Kidney epithelial cell (primary cell): ENCODE measurements at regions not wholly inside any gene's neighbourhood (a gene's known extent, or its start where the extent isn't known, plus 50 kb on each side); places are given as distances from the start of the nearest gene placed in this dataset.

Experiments
- DNase-seq: peaks from one replicate; pipeline ENCODE4 v3.0.0-alpha.2; 2010; ENCODE audit warnings: low read depth
- H3K27me3 ChIP-seq: 2 replicates; pipeline ENCODE4 v1.6.0; 2011; ENCODE audit warnings: low read length; ENCODE audit not compliant: control insufficient read depth, insufficient read depth
- H3K36me3 ChIP-seq: 2 replicates; pipeline ENCODE4 v1.5.1; 2011; ENCODE audit warnings: low read length; ENCODE audit not compliant: control insufficient read depth, insufficient read depth
- H3K4me3 ChIP-seq: 2 replicates; pipeline ENCODE4 v1.5.1; 2011; ENCODE audit warnings: low read depth, mild to moderate bottlenecking, control low read depth, low read length
- TF ChIP-seq, protein P1 (sequence below): IDR thresholded peaks from 2 replicates; pipeline ENCODE4 v1.5.1; 2011; ENCODE audit warnings: mild to moderate bottlenecking, moderate library complexity, low read length, control low read depth, inconsistent platforms; ENCODE audit not compliant: insufficient read depth, poor library complexity, severe bottlenecking

DNA sequence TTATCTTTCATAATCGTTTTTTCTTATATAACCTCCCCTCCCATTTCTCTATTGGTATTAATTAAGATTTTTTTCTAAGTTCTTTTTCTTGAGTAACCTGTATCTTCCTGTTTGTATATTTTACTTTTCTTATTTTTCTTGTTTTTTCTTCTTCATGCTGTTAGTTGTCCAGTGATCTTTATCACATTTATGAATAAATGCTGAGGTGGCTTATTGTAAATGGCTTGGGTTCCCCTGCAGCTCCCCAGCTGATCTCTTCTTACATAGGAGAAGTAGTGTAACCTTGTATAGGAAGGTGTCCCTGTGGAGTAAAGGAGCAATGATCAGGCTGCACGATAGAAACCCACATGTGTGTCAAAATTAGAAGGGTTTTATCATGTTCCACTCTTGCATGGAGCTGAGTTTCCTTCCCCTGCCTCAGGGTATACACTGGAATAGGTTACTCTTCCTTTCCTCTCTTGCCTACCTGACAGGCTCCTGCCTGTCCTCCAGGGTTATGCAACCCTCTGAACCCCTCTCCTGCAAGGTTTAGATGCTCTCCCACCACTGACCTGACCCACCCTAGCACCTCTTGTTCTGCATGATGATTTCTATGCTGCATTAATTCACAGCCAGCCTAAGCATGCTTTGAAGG is 334.8 kb upstream of the RGS6 start:
- DNase-seq = no peak
- Histone ChIP-seq H3K27me3 (no peaks in the 10 kb centered on the region), H3K4me3 (no peak overlapping the region), H3K36me3 (no peaks in the 10 kb centered on the region)
- TF ChIP-seq, protein P1, sequence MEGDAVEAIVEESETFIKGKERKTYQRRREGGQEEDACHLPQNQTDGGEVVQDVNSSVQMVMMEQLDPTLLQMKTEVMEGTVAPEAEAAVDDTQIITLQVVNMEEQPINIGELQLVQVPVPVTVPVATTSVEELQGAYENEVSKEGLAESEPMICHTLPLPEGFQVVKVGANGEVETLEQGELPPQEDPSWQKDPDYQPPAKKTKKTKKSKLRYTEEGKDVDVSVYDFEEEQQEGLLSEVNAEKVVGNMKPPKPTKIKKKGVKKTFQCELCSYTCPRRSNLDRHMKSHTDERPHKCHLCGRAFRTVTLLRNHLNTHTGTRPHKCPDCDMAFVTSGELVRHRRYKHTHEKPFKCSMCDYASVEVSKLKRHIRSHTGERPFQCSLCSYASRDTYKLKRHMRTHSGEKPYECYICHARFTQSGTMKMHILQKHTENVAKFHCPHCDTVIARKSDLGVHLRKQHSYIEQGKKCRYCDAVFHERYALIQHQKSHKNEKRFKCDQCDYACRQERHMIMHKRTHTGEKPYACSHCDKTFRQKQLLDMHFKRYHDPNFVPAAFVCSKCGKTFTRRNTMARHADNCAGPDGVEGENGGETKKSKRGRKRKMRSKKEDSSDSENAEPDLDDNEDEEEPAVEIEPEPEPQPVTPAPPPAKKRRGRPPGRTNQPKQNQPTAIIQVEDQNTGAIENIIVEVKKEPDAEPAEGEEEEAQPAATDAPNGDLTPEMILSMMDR = no peak

- Histone ChIP-seq H3K4me3 (no peak overlapping the region), H3K27me3 (no peaks in the 10 kb centered on the region), H3K36me3 (no peaks in the 10 kb centered on the region)
- DNase-seq = no peak
- TF ChIP-seq, protein P1 = no peak
Observed at GRCh38 chr14:71597955-71598660, 334.1 kb upstream of the RGS6 start.

DNA sequence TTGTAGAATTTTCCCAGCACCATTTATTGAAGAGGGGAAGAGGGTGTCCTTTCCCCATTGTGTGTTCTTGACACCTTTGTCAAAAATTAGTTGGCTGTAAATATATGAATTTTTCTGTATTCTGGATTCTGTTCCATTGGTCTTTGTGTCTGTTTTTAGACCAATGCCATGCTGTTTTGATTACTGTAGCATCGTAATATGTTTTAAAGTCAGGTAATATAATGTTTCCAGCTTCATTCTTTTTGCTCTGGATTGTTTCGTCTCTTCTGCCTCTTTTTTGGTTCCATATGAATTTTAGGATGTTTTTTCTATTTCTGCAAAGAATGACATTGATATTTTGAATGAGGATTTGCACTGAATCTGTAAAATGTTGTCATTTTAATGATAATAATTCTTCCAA is 331.9 kb upstream of the RGS6 start:
- TF ChIP-seq, protein P1 = no peak
- Histone ChIP-seq H3K36me3 (no peaks in the 10 kb centered on the region), H3K27me3 (no peaks in the 10 kb centered on the region), H3K4me3 (no peak overlapping the region)
- no peak for DNase-seq

GRCh38 chr14:71602524-71602923 is 329.7 kb upstream of the RGS6 start:
- Histone ChIP-seq H3K4me3 (no peak overlapping the region), H3K27me3 (no peaks in the 10 kb centered on the region), H3K36me3 (no peaks in the 10 kb centered on the region)
- TF ChIP-seq, protein P1 = no peak
- DNase-seq = no peak

GRCh38 chr14:71604231-71604630 is 328.0 kb upstream of the RGS6 start:
- Histone ChIP-seq H3K36me3 (no peaks in the 10 kb centered on the region), H3K4me3 (no peak overlapping the region), H3K27me3 (no peaks in the 10 kb centered on the region)
- no peak for DNase-seq
- TF ChIP-seq, protein P1 = no peak

DNA sequence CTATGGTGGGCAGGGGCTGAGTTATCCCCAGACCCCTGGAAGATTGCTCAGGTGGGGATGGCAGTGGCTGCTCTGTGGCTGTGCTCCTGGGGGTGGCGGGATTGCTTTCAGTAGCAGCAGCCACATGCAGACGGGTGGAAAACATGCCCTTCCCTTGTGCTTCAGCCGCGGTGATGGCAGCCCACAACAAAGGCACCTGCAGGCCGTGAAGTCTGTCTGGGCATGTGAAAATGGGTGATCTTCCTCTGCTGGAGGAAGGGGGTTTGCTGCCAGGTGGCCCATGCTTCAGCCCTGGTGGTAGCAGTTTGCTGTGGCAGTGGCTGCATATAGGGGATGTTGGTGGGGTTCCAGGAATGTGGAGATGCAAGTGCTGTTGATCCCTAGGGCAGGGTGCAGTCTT is 326.2 kb upstream of the RGS6 start:
- Histone ChIP-seq H3K4me3 (no peak overlapping the region), H3K27me3 (no peaks in the 10 kb centered on the region), H3K36me3 (no peaks in the 10 kb centered on the region)
- TF ChIP-seq, protein P1 = no peak
- no peak for DNase-seq
